Transverse colon (tissue), 4 donors: ENCODE measurements at regions not wholly inside any gene's neighbourhood (a gene's known extent, or its start where the extent isn't known, plus 50 kb on each side); places are given as distances from the start of the nearest gene placed in this dataset.

Experiments used
- DNase-seq: peaks from one replicate; pipeline ENCODE4 v3.0.0-alpha.2; 2019
- H3K27ac ChIP-seq, 4 donors: fragments of 200-600 bp; sonication (generic); 2 replicates each; pipeline ENCODE4 v1.5.1; 2016 to 2018; ENCODE audit warnings: inconsistent platforms in 4 of 4
- H3K27me3 ChIP-seq: fragments of 200-600 bp; sonication (generic); 2 replicates; pipeline ENCODE4 v1.5.1; 2017; ENCODE audit warnings: inconsistent platforms
- H3K36me3 ChIP-seq, 4 donors: fragments of 200-600 bp; sonication (generic); 2 replicates each; pipeline ENCODE4 v1.5.1; 2017 to 2019; ENCODE audit warnings: inconsistent platforms in 4 of 4
- H3K4me1 ChIP-seq, 4 donors: fragments of 200-600 bp; sonication (generic); 2 replicates each; pipeline ENCODE4 v1.5.1; 2017 to 2020; ENCODE audit warnings: inconsistent platforms in 4 of 4
- H3K4me3 ChIP-seq, 4 donors: fragments of 200-600 bp; sonication (generic); 1 replicate in 1 of 4; 2 replicates in 3 of 4; pipeline versions ENCODE4 v1.5.1 to v1.6.1; 2017 to 2019; ENCODE audit warnings: inconsistent platforms in 4 of 4
- H3K9me3 ChIP-seq, 2 donors: fragments of 200-600 bp; sonication (generic); 2 replicates each; pipeline ENCODE4 v1.5.1; 2017 to 2019; ENCODE audit warnings: inconsistent platforms in 2 of 2
- CTCF ChIP-seq, 5 experiments: fragments of 200-600 bp in 3 of 5; fragments of 450-650 bp in 2 of 5; sonication (generic) in 3 of 5; IDR thresholded peaks; 1 replicate in 2 of 5; 2 replicates in 3 of 5; pipeline ENCODE4 v1.5.1; 2016 to 2017; ENCODE audit warnings: antibody characterized with exemption in 5 of 5, inconsistent platforms in 3 of 5, mild to moderate bottlenecking in 2 of 5, moderate library complexity in 1 of 5
- EP300 ChIP-seq: sonication (generic); formaldehyde crosslinking; IDR thresholded peaks from one replicate; pipeline ENCODE4 v1.6.1; 2017; ENCODE audit warnings: antibody characterized with exemption, low read depth
- POLR2A ChIP-seq: fragments of 450-650 bp; IDR thresholded peaks from one replicate; pipeline ENCODE4 v1.6.1; 2016; ENCODE audit warnings: antibody characterized with exemption, mild to moderate bottlenecking, moderate library complexity
- POLR2AphosphoS5 ChIP-seq, 3 donors: sonication (generic); formaldehyde crosslinking; IDR thresholded peaks; one replicate each; pipeline ENCODE4 v1.6.1; 2016; ENCODE audit warnings: antibody characterized with exemption in 3 of 3
- WGBS, 2 donors: methylation state at CpG; one replicate each; pipeline ENCODE4 v1.1.5; 2018; ENCODE audit warnings: low coverage in 1 of 2; 5-methylcytosine and 5-hydroxymethylcytosine counted together
- in situ Hi-C, 4 donors: fragments of 200-750 bp; cut with MboI; loops; one replicate each; pipeline versions ENCODE4 v1.15.0 to v1.15.1; 2017; ENCODE audit warnings: low sequenced_read_pairs in 3 of 4, low pct_ligation_motif_present in 1 of 4, low pct_unique_long_range_greater_than_20kb in 1 of 4
- intact Hi-C: fragments of 100-400 bp; cut with DNase I; formaldehyde crosslinking; loops from one replicate; pipeline ENCODE4 v1.15.1; 2023; ENCODE audit warnings: low total_unique reads

DNA sequence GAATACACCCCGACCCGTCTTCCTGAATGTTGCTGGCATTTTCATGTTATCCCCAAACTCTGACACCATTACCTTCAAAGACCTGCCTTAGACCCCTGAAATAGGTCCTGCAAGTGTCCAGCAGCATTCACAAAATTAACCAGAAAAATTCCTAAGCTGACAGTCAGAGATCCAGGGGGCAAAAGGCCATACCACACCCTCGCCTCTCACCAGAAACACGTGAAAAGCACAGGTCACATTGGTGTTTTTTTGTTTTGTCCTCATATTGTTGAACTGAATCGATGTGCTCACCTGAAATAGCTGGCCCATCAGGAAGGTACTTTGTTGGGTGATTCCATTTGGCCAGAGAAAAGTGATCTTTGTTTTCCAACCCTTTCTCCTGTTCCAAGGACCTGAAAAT lies 113.1 kb upstream of the HES1 start:
- DNase-seq, result no peak

DNA sequence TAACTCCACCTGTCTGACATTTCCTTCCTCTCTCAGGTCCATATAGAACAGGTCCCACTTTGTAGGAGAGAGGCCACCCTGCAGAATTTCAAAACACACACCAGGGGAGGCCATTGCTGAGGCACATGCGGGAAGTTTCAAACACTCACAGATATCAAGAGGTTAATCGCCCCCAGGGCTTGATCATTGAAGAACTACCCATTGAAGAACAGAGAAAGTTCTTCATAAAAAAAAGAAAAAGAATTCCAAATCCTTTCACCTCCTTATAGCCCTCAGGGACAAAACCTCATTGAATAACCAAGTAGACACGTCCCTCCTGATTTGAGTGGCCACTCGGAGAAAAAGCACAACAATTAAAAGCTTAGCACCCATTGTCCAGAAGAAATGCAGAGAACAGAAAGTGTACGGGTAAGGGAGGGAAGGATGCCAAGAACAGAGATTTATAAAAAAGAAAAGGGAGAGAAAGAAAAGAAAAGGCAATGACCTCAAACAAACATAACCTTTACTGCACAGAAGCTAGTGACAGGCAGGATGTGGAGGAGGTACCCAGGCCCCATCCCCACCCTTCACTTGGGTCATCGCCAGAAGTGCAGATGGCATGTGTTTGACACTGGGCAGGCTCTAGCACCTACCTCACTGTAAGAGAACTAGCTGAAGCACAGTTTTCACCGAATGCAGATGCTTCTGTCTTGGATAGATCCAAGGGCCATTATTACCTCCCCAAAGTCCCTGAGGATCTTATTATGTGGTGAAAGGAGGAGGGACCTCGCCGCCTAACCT lies 112.3 kb upstream of the HES1 start:
- H3K36me3 ChIP-seq, result no peaks in the 10 kb centered on the region
- 75 to 87% methylated on average over 3 to 9 of the region's 9 CpGs for WGBS, 2 donors
- no peaks in the 10 kb centered on the region for H3K27me3 ChIP-seq
- in situ Hi-C loops, result no loop called here
- H3K9me3 ChIP-seq, result no peaks in the 10 kb centered on the region
- DNase-seq, result no peak
- no peak overlapping the region for H3K4me3 ChIP-seq
- H3K27ac ChIP-seq, result no peak overlapping the region
- intact Hi-C loops, result no loop called here
- TF ChIP-seq POLR2A (no peak), EP300 (no peak), CTCF (IDR thresholded peaks at IDR 0.05) (no peak), POLR2AphosphoS5 (IDR thresholded peaks at IDR 0.05) (no peak)
- H3K4me1 ChIP-seq, result peaks cover 0 to 6% (median 0%) of the 10 kb centered on the region in 4 donors

More for the DNA sequence above, 113.1 kb upstream of the HES1 start:
- in situ Hi-C loops, result no loop called here
- H3K9me3 ChIP-seq, result no peaks in the 10 kb centered on the region
- peaks cover 0 to 6% (median 0%) of the 10 kb centered on the region in 4 donors for H3K4me1 ChIP-seq
- intact Hi-C loops, result no loop called here
- H3K4me3 ChIP-seq, result no peak overlapping the region
- H3K27me3 ChIP-seq, result no peaks in the 10 kb centered on the region
- H3K27ac ChIP-seq, result no peak overlapping the region
- WGBS, 2 donors, result 82 to 93% methylated on average over 3 to 5 of the region's 5 CpGs
- H3K36me3 ChIP-seq, result no peaks in the 10 kb centered on the region
- TF ChIP-seq POLR2AphosphoS5 (IDR thresholded peaks at IDR 0.05) (no peak), EP300 (no peak), POLR2A (no peak), CTCF (IDR thresholded peaks at IDR 0.05) (no peak)

DNA sequence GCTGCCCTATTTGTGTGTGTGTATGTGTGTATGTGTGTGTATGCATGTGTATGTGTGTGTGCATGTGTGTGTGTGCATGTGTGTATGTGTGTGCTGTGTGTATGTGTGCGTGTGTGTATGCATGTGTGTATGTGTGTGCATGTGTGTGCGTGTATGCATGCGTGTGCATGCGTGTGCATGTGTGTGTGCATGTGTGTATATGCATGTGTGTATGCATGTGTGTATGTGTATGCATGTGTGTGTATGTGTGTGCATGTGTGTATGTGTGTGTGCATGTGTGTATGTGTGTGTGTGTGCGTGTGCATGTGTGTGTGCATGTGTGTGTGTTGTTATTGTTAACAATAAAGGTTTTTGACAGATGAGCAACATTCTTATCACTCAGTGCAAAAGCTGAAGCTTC lies 110.8 kb upstream of the HES1 start:
- H3K27me3 ChIP-seq, result no peaks in the 10 kb centered on the region
- no peak overlapping the region for H3K27ac ChIP-seq
- intact Hi-C loops, result loop anchor here (5.0 kb wide), 1 partner anchor 1533 kb away; no protein-coding TSS in a partner anchor
- peaks cover 0 to 17% (median 5%) of the 10 kb centered on the region in 4 donors for H3K4me1 ChIP-seq
- DNase-seq, result no peak
- in situ Hi-C loops, result no loop called here
- H3K36me3 ChIP-seq, result no peaks in the 10 kb centered on the region
- H3K9me3 ChIP-seq, result no peaks in the 10 kb centered on the region
- no peak overlapping the region for H3K4me3 ChIP-seq
- 93% methylated on average over 5 of the region's 5 CpGs; no CpG with 5 or more reads in 1 of the 2 donors for WGBS, 2 donors
- TF ChIP-seq CTCF (IDR thresholded peaks at IDR 0.05) (no peak), EP300 (no peak), POLR2AphosphoS5 (IDR thresholded peaks at IDR 0.05) (no peak), POLR2A (no peak)

DNA sequence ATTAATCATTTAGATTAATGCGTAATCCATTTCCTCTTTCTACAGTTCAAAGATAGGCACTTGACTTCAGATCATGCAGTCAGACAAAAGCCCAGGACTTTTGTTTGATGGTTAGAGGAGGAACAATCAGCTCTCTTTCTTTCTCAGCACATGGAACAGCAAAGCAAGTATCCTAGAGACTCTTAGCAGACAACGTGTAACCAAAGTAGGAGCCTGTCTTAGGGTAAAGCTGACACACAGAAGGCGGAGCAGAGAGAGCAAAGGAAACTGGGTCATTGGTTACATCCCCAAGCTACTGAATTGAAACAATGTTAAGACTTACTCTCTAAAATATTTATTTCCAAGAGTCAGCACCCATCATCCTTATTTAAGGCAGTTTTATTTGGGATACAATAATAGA lies 110.0 kb upstream of the HES1 start:
- Histone ChIP-seq H3K9me3 (no peaks in the 10 kb centered on the region), H3K27me3 (no peaks in the 10 kb centered on the region), H3K4me3 (no peak overlapping the region), H3K27ac (no peak overlapping the region), H3K4me1 (peaks cover 0 to 20% (median 7%) of the 10 kb centered on the region in 4 donors), H3K36me3 (no peaks in the 10 kb centered on the region)
- WGBS, 2 donors, result 69 to 84% methylated on average over 3 of the region's 3 CpGs
- TF ChIP-seq POLR2A, result no peak
- TF ChIP-seq POLR2AphosphoS5 (IDR thresholded peaks at IDR 0.05), result no peak
- TF ChIP-seq EP300, result no peak
- no peak for TF ChIP-seq CTCF (IDR thresholded peaks at IDR 0.05)
- intact Hi-C loops, result loop anchor here (5.0 kb wide), 1 partner anchor 1534 kb away; no protein-coding TSS in a partner anchor
- DNase-seq, result no peak
- in situ Hi-C loops, result no loop called here
